Gastroesophageal sphincter (tissue), 3 donors: ENCODE measurements at regions not wholly inside any gene's neighbourhood (a gene's known extent, or its start where the extent isn't known, plus 50 kb on each side); places are given as distances from the start of the nearest gene placed in this dataset.

Experiments
- POLR2AphosphoS5 ChIP-seq: sonication (generic); formaldehyde crosslinking; IDR thresholded peaks from one replicate; pipeline ENCODE4 v1.6.1; 2017; ENCODE audit warnings: antibody characterized with exemption
- TF ChIP-seq, protein P1 (sequence below), 4 experiments: fragments of 200-600 bp in 2 of 4; fragments of 450-650 bp in 2 of 4; sonication (generic) in 1 of 4; IDR thresholded peaks; one replicate each; pipeline ENCODE4 v1.5.1; 2017 to 2019; ENCODE audit warnings: antibody characterized with exemption in 4 of 4, mild to moderate bottlenecking in 2 of 4, moderate library complexity in 2 of 4

GRCh38 chr1:187276677-187277076, 447.9 kb downstream of the PLA2G4A start:
- no peak for TF ChIP-seq POLR2AphosphoS5
- TF ChIP-seq, protein P1, sequence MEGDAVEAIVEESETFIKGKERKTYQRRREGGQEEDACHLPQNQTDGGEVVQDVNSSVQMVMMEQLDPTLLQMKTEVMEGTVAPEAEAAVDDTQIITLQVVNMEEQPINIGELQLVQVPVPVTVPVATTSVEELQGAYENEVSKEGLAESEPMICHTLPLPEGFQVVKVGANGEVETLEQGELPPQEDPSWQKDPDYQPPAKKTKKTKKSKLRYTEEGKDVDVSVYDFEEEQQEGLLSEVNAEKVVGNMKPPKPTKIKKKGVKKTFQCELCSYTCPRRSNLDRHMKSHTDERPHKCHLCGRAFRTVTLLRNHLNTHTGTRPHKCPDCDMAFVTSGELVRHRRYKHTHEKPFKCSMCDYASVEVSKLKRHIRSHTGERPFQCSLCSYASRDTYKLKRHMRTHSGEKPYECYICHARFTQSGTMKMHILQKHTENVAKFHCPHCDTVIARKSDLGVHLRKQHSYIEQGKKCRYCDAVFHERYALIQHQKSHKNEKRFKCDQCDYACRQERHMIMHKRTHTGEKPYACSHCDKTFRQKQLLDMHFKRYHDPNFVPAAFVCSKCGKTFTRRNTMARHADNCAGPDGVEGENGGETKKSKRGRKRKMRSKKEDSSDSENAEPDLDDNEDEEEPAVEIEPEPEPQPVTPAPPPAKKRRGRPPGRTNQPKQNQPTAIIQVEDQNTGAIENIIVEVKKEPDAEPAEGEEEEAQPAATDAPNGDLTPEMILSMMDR (IDR thresholded peaks at IDR 0.05) = no peak
